GM12892 (cell line): ENCODE measurements at regions not wholly inside any gene's neighbourhood (a gene's known extent, or its start where the extent isn't known, plus 50 kb on each side); places are given as distances from the start of the nearest gene placed in this dataset.

Experiments used
- DNase-seq: peaks from one replicate; pipeline ENCODE4 v3.0.0; 2011; ENCODE audit not compliant: insufficient read length
- FAIRE-seq: peaks from 2 replicates; lab custom pipeline; 2011; peaks lifted over from hg19 to GRCh38; lab: Jason Lieb, UNC
- POLR2A ChIP-seq: IDR thresholded peaks from 2 replicates; pipeline ENCODE4 v1.6.1; 2011; ENCODE audit warnings: low read depth, low read length, control low read depth
- POLR2AphosphoS5 ChIP-seq: IDR thresholded peaks from 2 replicates; pipeline ENCODE4 v1.6.1; 2011; ENCODE audit warnings: low read depth, low read length, control low read depth
- TAF1 ChIP-seq: IDR thresholded peaks from 2 replicates; pipeline ENCODE4 v1.6.1; 2011; ENCODE audit warnings: low read depth, mild to moderate bottlenecking, control low read depth, low read length, borderline replicate concordance

DNA sequence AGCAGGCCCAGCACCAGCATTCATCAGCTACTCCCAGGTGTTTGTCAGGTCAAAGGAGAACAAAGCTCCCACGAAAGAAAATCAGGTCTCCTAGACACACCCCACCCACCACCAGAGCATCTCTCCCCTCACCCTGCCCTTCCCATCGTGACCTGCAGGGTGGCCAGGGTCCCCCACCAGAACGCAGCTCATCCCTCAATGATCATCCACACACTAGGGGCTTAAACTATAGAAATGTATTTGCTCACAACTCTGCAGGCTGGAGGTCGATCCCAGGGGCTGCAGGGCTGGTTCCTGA is 97.4 kb downstream of the RIPK4 start:
- DNase-seq, result no peak

DNA sequence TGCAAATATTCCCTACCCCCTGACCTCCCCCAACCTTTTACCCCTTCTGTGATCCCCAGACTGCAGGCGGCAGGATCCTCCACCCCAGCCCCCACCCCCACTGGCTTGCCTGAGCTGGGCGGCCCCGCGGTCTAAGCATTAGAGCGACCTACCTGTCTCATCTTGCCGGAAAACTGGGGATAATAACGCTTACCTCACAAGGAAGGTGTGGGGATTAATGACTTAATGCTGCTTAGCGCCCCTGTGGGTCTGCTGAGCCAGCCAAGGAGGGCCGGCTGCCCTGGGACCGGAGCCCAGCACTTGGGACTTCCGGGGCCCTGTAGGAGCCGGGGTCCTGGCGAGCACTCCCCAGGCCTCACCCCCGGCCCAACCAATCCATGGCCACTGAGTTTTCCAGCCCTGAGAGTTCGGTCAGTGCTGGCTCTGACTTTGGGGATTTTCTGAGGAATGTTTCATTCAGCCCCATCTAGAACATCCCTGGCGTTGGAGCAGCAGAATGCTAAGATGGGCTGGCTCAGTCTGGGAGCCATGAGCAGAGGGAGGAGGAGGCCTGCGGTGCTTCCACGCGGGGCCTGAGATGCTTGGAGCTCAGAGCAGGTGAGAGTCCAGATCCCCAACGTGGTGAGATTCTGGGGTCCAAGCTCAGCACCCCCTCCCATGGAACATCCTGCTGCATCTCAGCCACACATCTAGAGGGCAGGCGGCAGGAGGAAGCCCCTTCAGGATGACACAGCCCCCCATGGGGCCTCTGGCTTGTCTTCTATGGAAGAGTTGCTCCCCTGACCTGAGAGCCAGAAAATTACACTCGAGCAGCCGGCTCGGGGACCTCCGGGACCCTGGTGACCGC is 97.9 kb downstream of the RIPK4 start:
- FAIRE-seq, result no peak
- DNase-seq, result no peak
- TF ChIP-seq TAF1 (no peak), POLR2A (no peak), POLR2AphosphoS5 (no peak)

More for the DNA sequence above, 97.4 kb downstream of the RIPK4 start:
- no peak for FAIRE-seq
- TF ChIP-seq TAF1 (no peak), POLR2AphosphoS5 (no peak), POLR2A (no peak)

DNA sequence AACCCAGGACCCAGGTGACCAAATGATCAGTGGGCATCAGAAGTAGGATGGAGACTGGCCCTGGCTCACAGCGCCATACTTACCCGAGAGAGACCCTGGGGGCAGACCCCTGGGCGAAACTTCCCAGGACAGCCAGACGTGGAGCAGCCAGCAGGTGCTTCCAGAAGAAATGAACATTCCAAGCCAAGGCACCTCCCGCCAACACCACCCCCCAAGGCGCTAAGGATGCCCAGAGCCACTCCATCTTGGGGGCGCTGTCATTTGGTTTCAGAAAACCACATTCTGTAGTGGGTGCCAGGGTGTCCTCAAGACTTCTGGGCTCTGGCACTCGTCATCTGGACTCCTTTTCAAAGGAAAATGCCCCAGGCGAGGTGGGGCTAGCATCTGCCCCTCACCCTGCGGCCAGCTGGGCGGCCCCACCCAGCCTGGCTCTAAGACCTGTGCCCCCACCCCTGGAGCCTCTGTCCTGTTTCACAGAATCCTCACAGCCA is 98.8 kb downstream of the RIPK4 start:
- TF ChIP-seq POLR2A, result no peak
- no peak for TF ChIP-seq POLR2AphosphoS5
- no peak for TF ChIP-seq TAF1
- FAIRE-seq (no peak), DNase-seq (no peak)

DNA sequence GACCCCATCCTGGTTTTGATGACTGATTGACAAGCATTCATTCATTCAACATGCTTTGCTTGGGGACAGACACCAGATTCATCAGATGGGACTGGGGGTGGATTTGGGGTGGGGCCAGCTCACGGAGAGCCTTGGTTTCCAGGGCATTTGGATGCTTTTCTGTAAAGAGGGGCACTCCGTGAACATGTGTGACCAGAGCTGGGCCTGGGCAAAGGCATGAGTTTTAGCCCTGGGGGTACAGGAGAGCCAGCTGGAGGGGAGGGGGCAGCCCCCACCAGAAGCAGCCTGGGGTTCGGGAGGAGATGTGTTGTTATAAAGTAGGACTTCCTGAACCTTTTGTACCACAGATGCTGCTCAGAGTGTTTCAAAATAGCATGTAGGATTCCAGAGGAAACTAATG is 99.7 kb downstream of the RIPK4 start:
- no peak for DNase-seq
- FAIRE-seq, result no peak
- TF ChIP-seq POLR2AphosphoS5, result no peak
- no peak for TF ChIP-seq TAF1
- TF ChIP-seq POLR2A, result no peak

DNA sequence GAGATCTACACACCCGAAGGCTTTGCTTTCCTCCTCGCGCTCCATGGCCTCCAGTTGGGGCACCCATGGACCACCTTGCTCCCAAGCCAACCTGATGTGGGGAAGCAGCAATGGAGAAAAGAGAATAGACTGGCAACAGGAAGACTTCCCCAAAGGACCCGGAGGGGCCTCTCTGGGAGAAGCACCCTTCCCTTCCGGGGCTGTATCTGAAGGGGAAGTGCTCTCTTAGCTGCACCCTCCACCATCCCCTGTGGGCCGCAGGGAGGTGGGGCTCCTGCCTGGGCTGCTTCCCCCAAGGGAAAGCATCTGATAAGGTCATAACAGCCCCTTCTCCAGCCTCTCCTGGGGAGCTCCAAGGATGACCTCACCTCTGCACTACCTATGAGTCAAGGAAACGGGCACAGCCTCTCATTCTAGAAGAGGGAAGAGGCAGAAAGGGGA is 100.2 kb downstream of the RIPK4 start:
- DNase-seq, result no peak
- no peak for FAIRE-seq
- no peak for TF ChIP-seq TAF1
- no peak for TF ChIP-seq POLR2AphosphoS5
- TF ChIP-seq POLR2A, result no peak

DNA sequence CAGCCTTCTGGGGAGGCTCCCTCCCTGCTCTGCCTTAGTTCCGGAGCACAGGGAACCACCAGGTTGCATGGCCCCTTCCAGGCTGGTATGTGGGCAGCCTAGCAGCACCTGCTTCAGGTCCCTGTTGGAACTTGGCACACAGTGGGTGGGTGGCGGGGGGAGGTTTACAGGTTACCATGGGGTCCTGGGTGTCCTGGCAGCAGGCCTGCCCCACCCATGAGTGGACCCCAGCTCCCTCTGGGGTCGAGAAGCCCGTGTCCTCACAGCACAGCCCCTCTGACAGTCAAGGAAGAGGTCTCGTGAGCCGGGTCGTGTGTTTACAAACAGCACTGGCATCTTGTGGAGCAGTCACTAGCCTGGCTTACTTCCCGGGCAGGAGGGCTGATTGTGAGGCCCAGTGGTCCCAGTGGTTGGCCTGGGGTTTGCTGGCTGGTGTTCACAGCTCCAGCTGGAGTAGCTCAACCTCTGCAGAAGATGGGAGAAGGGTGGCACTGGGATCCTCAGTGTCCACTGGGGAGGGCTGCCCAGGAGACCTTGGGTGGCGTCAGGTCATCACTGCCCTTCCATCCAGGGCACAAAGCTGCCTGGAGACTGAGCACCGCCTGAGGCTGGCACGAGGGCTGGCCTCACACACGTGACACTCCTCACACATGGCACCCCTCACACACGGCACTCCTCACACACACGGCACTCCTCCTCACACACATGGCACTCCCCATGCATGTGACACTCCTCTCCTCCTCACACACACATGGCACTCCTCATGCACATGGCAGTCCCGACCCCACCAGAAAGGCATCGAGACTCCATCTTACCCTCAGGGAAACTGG is 100.9 kb downstream of the RIPK4 start:
- FAIRE-seq (no peak), DNase-seq (no peak)
- no peak for TF ChIP-seq POLR2A
- no peak for TF ChIP-seq POLR2AphosphoS5
- no peak for TF ChIP-seq TAF1

DNA sequence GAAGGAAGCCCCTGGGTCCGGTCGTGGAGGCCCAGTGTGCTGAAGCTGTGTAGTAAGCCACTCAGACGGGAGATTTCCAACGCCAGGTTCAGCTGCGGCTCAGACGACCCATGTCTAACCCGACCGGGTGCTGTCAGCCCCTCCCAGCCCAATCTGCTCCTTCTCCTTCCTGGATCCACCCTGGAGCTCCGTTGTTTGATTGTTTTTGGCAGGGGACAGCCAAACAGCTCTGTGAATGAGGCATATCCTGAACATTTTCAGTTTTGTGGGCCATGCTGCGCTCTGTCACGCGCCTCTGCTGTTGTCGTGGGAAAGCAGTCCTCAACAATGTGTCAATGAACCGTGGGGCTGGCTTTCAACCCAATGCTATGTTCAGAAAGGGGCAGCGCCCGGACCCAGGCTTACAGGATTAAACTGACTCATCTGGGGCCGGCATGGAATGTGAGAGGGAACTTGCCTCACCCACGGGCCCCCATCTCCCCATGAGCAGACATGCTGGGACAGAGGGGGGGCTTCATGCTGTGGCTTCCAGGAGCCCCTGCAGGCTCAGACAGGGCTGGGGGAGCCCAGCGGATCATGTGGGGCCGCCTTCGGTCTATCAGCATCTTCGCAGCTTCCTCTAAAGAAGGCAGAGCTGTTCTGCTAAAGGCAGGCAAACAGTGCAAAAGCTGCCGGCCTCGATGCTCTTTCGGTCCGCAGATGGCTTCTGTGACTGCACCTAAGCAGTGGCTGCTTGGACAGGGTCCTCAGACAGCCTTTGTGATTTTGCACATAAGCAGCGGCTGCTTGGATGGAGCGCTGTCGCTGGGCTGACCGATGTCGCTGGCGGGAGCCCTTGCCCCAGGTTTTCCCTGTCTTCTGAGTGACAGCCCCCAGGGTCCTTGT is 101.7 kb downstream of the RIPK4 start:
- no peak for FAIRE-seq
- DNase-seq, result no peak

DNA sequence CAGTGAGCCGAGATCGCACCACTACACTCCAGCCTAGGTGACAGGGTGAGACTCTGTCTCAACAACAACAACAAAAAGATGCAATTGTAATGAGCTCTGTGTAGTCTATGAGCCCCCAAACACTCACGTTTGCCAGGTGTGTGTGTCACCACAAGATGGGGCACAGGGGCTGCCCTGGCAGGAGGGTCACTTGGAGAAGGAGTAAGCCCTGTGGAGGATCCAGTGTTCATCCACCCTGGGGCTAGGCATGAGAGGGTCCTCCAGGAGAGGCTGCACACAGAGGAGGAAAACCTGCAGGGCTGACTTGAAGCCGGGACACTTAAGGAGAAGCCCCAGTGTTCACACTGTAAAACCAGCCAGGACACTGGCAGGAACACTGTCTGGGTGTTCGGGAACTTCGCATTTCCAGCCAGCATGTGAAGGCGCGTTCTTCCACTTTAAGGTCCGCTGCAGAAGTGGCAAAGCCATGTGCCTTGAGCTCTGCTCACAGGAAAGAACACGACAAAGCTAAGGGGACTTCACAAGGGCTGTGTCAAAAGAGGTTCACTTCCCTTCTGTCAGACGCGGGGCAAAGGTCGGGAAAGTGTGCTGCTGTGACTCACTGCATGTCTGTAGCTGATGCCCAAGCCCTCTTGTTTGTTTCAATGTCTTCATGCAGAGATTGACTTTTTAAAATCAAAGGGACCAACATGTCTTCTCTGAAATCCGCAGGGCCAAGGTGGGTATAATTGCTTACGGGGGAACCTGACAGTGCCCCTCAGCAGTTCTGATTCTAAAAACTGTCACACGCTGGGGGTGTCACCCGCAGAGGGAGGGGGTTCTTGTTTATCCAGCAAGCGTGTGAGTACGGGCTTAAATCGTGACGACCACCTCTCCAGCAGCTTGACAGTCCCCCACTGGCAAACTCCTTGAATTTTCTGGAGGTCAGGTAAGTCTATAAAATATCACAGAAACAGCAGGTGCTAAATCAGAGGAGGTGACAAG is 102.8 kb downstream of the RIPK4 start:
- TF ChIP-seq TAF1 (no peak), POLR2AphosphoS5 (no peak), POLR2A (no peak)
- DNase-seq, result no peak
- FAIRE-seq, result no peak

More for the DNA sequence above, 101.7 kb downstream of the RIPK4 start:
- TF ChIP-seq TAF1 (no peak), POLR2A (no peak), POLR2AphosphoS5 (no peak)

DNA sequence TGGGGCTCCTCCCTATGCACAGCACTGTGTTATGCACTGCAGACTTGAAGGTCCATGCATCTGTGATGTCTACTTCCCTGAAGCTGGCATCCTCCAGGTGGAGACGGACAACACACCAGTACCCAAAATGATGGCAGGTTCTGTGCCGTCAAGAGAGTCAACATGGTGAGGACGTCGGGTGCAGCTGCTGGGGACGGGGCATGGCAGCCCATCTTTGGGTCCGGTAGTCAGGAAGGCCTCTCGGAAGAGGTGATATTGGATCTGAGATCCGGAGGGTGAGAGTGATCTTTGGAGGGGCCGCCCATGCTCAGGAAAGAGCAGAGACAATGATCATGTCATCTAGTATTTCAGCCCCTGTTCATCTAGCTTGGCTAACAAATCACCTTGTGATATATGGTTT is 104.1 kb downstream of the RIPK4 start:
- no peak for TF ChIP-seq POLR2A
- TF ChIP-seq TAF1, result no peak
- no peak for TF ChIP-seq POLR2AphosphoS5
- FAIRE-seq (no peak), DNase-seq (no peak)

DNA sequence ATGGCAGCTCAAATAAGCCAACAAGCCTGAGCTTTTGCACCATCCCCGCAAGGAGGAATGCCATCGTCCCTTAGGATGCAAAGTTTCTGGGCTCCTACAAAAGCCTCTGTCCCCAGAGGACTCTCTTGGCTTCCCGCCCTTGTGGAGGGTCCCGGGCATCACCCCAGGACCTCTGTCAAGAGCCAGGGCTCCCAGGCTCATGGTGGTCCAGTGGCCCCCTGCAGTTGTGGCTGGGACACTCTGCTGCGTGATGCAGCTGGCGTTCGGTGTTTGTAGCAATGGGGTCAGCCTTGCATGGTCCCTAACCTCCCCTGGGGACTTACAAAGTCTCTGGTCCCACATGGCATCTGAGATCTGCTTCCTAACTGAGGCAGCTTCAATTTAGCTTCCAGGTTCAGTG is 104.7 kb downstream of the RIPK4 start:
- FAIRE-seq (no peak), DNase-seq (no peak)
- TF ChIP-seq TAF1 (no peak), POLR2A (no peak), POLR2AphosphoS5 (no peak)
